Natural killer cell (primary cell): ENCODE measurements at regions not wholly inside any gene's neighbourhood (a gene's known extent, or its start where the extent isn't known, plus 50 kb on each side); places are given as distances from the start of the nearest gene placed in this dataset.

Source experiments
- ATAC-seq, 3 donors: fragments of 150-1000 bp in 2 of 3; fragments of 200-7000 bp in 1 of 3; cut with Tn5 transposase; 1 replicate in 1 of 3; 2 replicates in 2 of 3; pipeline ENCODE4 v1.10.0; 2021; ENCODE audit warnings: mild to moderate bottlenecking in 2 of 3, moderate library complexity in 2 of 3
- DNase-seq, 2 donors: peaks; one replicate each; pipeline versions ENCODE4 v3.0.0 to v3.0.0-alpha.2; 2013 to 2021; ENCODE audit warnings: mixed read lengths in 1 of 2
- H3K27ac ChIP-seq: one replicate; pipeline ENCODE4 v1.5.1; 2013; ENCODE audit warnings: mild to moderate bottlenecking, low read length
- H3K27me3 ChIP-seq: one replicate; pipeline ENCODE4 v1.6.1; 2013; ENCODE audit warnings: low read length; ENCODE audit not compliant: control insufficient read depth, insufficient read depth
- H3K36me3 ChIP-seq: one replicate; pipeline ENCODE4 v1.6.1; 2013; ENCODE audit warnings: low read length; ENCODE audit not compliant: control insufficient read depth, insufficient read depth
- H3K4me1 ChIP-seq: one replicate; pipeline ENCODE4 v1.6.1; 2013; ENCODE audit warnings: low read length; ENCODE audit not compliant: control insufficient read depth, insufficient read depth
- H3K4me3 ChIP-seq: one replicate; pipeline ENCODE4 v1.5.1; 2013; ENCODE audit warnings: low read length
- H3K9me3 ChIP-seq: one replicate; pipeline ENCODE4 v1.6.1; 2013; ENCODE audit warnings: low read length; ENCODE audit not compliant: control insufficient read depth, insufficient read depth
- H3K27ac Mint-ChIP-seq, 2 donors: one replicate each; pipeline ENCODE4 v1.8.0; 2022; ENCODE audit warnings: mild to moderate bottlenecking in 2 of 2, mixed read lengths in 2 of 2, moderate library complexity in 1 of 2
- H3K27me3 Mint-ChIP-seq, 2 donors: one replicate each; pipeline ENCODE4 v1.8.0; 2022; ENCODE audit warnings: low read depth in 2 of 2, mixed read lengths in 2 of 2
- H3K36me3 Mint-ChIP-seq: one replicate; pipeline ENCODE4 v1.8.0; 2022; ENCODE audit warnings: mixed read lengths
- H3K4me1 Mint-ChIP-seq, 2 donors: one replicate each; pipeline ENCODE4 v1.8.0; 2022; ENCODE audit warnings: mixed read lengths in 2 of 2
- H3K4me3 Mint-ChIP-seq: one replicate; pipeline ENCODE4 v1.8.0; 2022; ENCODE audit warnings: mild to moderate bottlenecking, moderate library complexity, mixed read lengths
- H3K9me3 Mint-ChIP-seq, 2 donors: one replicate each; pipeline ENCODE4 v1.8.0; 2022; ENCODE audit warnings: mixed read lengths in 2 of 2
- WGBS: methylation state at CpG from one replicate; pipeline ENCODE4 v1.1.7; 2013; ENCODE audit warnings: missing lambda C conversion rate; ENCODE audit not compliant: insufficient coverage; 5-methylcytosine and 5-hydroxymethylcytosine counted together
- intact Hi-C: fragments of 100-400 bp; cut with micrococcal nuclease; formaldehyde crosslinking; loops from one replicate; pipeline ENCODE4 v1.14.2; 2022
- TF ChIP-seq, protein P1 (sequence below): fragments of 200-600 bp; IDR thresholded peaks from one replicate; pipeline ENCODE4 v1.8.0; 2022; ENCODE audit warnings: antibody characterized with exemption

- WGBS, result 84% methylated on average over 39 of the region's 39 CpGs
- no peak overlapping the region for H3K27ac ChIP-seq
- ATAC-seq, result no peak
Observed at GRCh38 chr12:132430838-132431774, 58.8 kb upstream of the FBRSL1 start.

DNA sequence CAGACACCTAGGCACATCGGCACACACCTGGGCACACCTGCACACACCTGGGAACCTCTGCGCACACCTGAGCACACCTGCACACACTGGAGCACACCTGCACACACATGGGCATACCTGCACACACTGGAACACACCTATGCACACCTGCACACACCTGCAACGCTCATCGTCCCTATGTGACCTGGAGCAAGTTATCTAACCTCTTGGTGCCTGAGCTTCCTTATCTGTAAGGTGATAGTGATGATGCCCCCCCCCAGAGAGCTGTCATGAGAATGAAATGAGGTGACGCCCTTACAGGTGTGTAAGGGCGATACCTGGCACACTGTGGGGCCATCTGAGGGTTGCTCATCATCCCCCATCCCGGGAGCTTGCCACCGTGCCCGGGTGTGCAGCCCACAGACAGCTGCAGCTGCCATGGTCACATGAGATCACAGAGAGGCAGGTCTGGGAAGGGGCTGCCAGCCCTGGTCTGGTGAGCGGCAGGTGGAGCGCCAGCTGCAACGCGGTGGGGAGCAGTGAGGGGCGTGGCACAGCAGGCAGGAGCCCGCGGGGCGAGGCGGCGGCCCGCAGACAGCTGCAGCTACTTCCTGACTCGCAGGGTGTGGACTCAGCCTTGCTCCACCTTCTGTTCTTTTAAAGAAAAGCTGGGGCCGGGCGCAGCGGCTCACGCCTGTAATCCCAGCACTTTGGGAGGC is 59.9 kb upstream of the FBRSL1 start:
- WGBS, result 7% methylated on average over 24 of the region's 25 CpGs
- Histone ChIP-seq H3K4me3 (no peak overlapping the region), H3K9me3 (no peaks in the 10 kb centered on the region), H3K36me3 (no peaks in the 10 kb centered on the region), H3K27me3 (no peaks in the 10 kb centered on the region), H3K27ac (no peak overlapping the region), H3K4me1 (peaks cover 47% of the 10 kb centered on the region)
- H3K36me3 Mint-ChIP-seq, result no peaks in the 10 kb centered on the region
- peaks cover 10 to 31% of the 10 kb centered on the region in 2 donors for H3K4me1 Mint-ChIP-seq
- H3K4me3 Mint-ChIP-seq, result peak overlapping the region; percentile 84
- ATAC-seq, result peak; percentile 79 to 93 (median 89)
- intact Hi-C loops, result no loop called here
- DNase-seq, result peak; percentile 47 to 83
- H3K9me3 Mint-ChIP-seq, result no peaks in the 10 kb centered on the region
- TF ChIP-seq, protein P1, sequence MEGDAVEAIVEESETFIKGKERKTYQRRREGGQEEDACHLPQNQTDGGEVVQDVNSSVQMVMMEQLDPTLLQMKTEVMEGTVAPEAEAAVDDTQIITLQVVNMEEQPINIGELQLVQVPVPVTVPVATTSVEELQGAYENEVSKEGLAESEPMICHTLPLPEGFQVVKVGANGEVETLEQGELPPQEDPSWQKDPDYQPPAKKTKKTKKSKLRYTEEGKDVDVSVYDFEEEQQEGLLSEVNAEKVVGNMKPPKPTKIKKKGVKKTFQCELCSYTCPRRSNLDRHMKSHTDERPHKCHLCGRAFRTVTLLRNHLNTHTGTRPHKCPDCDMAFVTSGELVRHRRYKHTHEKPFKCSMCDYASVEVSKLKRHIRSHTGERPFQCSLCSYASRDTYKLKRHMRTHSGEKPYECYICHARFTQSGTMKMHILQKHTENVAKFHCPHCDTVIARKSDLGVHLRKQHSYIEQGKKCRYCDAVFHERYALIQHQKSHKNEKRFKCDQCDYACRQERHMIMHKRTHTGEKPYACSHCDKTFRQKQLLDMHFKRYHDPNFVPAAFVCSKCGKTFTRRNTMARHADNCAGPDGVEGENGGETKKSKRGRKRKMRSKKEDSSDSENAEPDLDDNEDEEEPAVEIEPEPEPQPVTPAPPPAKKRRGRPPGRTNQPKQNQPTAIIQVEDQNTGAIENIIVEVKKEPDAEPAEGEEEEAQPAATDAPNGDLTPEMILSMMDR, result no peak
- H3K27me3 Mint-ChIP-seq, result peaks cover 0 to 11% of the 10 kb centered on the region in 2 donors
- peak overlapping the region; percentile 31 to 85 for H3K27ac Mint-ChIP-seq

More at GRCh38 chr12:132430838-132431774, 58.8 kb upstream of the FBRSL1 start:
- no peak for DNase-seq
- Mint-ChIP-seq H3K36me3 (no peaks in the 10 kb centered on the region), H3K4me3 (peak overlapping the region; percentile 84), H3K27ac (no peak overlapping the region), H3K4me1 (peaks cover 10 to 32% of the 10 kb centered on the region in 2 donors), H3K27me3 (peaks cover 0 to 11% of the 10 kb centered on the region in 2 donors), H3K9me3 (no peaks in the 10 kb centered on the region)
- Histone ChIP-seq H3K9me3 (no peaks in the 10 kb centered on the region), H3K36me3 (no peaks in the 10 kb centered on the region), H3K4me1 (peaks cover 47% of the 10 kb centered on the region), H3K27me3 (no peaks in the 10 kb centered on the region), H3K4me3 (no peak overlapping the region)
- TF ChIP-seq, protein P1, result no peak
- intact Hi-C loops, result no loop called here

- H3K4me3 Mint-ChIP-seq, result peak overlapping the region; percentile 28
- no peaks in the 10 kb centered on the region for H3K36me3 Mint-ChIP-seq
- no peak for ATAC-seq
- H3K9me3 Mint-ChIP-seq, result no peaks in the 10 kb centered on the region
- peaks cover 47% of the 10 kb centered on the region for H3K4me1 ChIP-seq
- H3K4me1 Mint-ChIP-seq, result peaks cover 10 to 31% of the 10 kb centered on the region in 2 donors
- H3K27ac Mint-ChIP-seq, result peak overlapping the region in 1 of 2 donors; percentile 85
- intact Hi-C loops, result no loop called here
- WGBS, result 21% methylated on average over 10 of the region's 10 CpGs
- H3K27me3 ChIP-seq, result no peaks in the 10 kb centered on the region
- DNase-seq, result no peak
- H3K27ac ChIP-seq, result no peak overlapping the region
- H3K27me3 Mint-ChIP-seq, result peaks cover 0 to 11% of the 10 kb centered on the region in 2 donors
- no peak overlapping the region for H3K4me3 ChIP-seq
- H3K36me3 ChIP-seq, result no peaks in the 10 kb centered on the region
- H3K9me3 ChIP-seq, result no peaks in the 10 kb centered on the region
- TF ChIP-seq, protein P1, result no peak
Observed at GRCh38 chr12:132429602-132429945, 60.4 kb upstream of the FBRSL1 start.
